Loucy (cell line): ENCODE measurements at regions not wholly inside any gene's neighbourhood (a gene's known extent, or its start where the extent isn't known, plus 50 kb on each side); places are given as distances from the start of the nearest gene placed in this dataset.

Experiments
- EZH2phosphoT487 ChIP-seq: fragments of 200-600 bp; IDR thresholded peaks from 2 replicates; pipeline ENCODE4 v1.6.1; 2018; ENCODE audit warnings: antibody characterized with exemption, mild to moderate bottlenecking, moderate library complexity, borderline replicate concordance
- TF ChIP-seq, protein P1 (sequence below): fragments of 200-600 bp; sonication (generic); conservative IDR thresholded peaks from 2 replicates; pipeline ENCODE4 v1.5.1; 2014; ENCODE audit warnings: mild to moderate bottlenecking, antibody characterized with exemption, low read length

DNA sequence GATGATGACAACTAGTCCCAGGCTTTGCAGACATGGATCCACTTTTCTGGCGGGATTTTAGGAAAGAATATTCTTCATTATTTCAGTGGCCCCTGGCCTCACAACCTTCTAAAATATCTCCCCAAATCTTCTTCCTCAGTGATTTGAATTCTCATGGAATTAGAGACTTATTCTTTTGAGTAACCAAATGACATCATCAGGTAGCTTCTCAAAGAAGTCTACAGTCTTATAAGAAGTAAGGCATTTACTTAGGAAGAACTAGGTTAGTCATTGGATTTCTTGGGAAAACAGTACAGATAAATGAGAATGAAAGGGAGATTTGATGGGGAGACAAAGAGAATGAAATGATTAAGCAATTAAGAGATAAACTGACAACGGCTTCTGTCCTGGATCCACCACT is 201.1 kb upstream of the PROX1 start:
- TF ChIP-seq, protein P1, sequence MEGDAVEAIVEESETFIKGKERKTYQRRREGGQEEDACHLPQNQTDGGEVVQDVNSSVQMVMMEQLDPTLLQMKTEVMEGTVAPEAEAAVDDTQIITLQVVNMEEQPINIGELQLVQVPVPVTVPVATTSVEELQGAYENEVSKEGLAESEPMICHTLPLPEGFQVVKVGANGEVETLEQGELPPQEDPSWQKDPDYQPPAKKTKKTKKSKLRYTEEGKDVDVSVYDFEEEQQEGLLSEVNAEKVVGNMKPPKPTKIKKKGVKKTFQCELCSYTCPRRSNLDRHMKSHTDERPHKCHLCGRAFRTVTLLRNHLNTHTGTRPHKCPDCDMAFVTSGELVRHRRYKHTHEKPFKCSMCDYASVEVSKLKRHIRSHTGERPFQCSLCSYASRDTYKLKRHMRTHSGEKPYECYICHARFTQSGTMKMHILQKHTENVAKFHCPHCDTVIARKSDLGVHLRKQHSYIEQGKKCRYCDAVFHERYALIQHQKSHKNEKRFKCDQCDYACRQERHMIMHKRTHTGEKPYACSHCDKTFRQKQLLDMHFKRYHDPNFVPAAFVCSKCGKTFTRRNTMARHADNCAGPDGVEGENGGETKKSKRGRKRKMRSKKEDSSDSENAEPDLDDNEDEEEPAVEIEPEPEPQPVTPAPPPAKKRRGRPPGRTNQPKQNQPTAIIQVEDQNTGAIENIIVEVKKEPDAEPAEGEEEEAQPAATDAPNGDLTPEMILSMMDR = no peak
- no peak for TF ChIP-seq EZH2phosphoT487
